K562 (cell line): ENCODE measurements at regions not wholly inside any gene's neighbourhood (a gene's known extent, or its start where the extent isn't known, plus 50 kb on each side); places are given as distances from the start of the nearest gene placed in this dataset.
A peak's percentile ranks its signal among the peaks of the same experiment; 100 is the strongest.

ENCODE experiments used
- ATAC-seq: fragments of 200-7000 bp; cut with Tn5 transposase; 3 replicates; pipeline ENCODE4 v1.9.1; 2020; ENCODE audit warnings: moderate library complexity
- BruUV-seq: library from RNA; stranded (reverse); fragments of 400-500 nt; replicated peaks from 2 replicates; lab custom pipeline; 2021; lab: Mats Ljungman, UMichigan
- CTCF ChIA-PET: fragments of 300-600 bp; formaldehyde crosslinking; extraction: SDS; loops from one replicate; lab custom pipeline; 2021; ENCODE audit warnings: low intra/inter-chr PET ratio; lab: Yijun Ruan, JAX
- POLR2A ChIA-PET: fragments of 300-600, 350-650 bp; sonication (Branson Sonifier 250); formaldehyde crosslinking; extraction: SDS; loops from one replicate; lab custom pipeline; 2021; ENCODE audit warnings: antibody characterized with exemption, inconsistent platforms; lab: Yijun Ruan, JAX
- DNase-seq, 4 experiments: peaks; one replicate each; pipeline versions ENCODE4 v3.0.0 to v3.0.0-alpha.2; 2011 to 2018; ENCODE audit warnings: low spot score in 3 of 4, mixed read lengths in 3 of 4; ENCODE audit errors: extremely low read depth in 1 of 4
- FAIRE-seq: peaks from 2 replicates; lab custom pipeline; 2011; peaks lifted over from hg19 to GRCh38; lab: Jason Lieb, UNC
- H2AFZ ChIP-seq: 2 replicates; pipeline ENCODE4 v1.6.0; 2011; ENCODE audit warnings: low read depth, low read length, control low read depth, inconsistent platforms
- H3K27ac ChIP-seq: fragments of 200-600 bp; 3 replicates; pipeline ENCODE4 v1.8.0; 2011; ENCODE audit warnings: low read depth, mild to moderate bottlenecking, control low read depth, inconsistent platforms, low read length, moderate library complexity, mixed read lengths; ENCODE audit errors: extremely low read depth
- H3K27me3 ChIP-seq, 2 experiments: fragments of 300-600 bp in 1 of 2; 2 replicates in 1 of 2; 3 replicates in 1 of 2; pipeline versions ENCODE4 v1.6.0 to v1.8.0; 2011; ENCODE audit warnings: inconsistent platforms in 2 of 2, low read length in 2 of 2, mild to moderate bottlenecking in 1 of 2, mixed read lengths in 1 of 2, moderate library complexity in 1 of 2; ENCODE audit not compliant: control insufficient read depth in 2 of 2, insufficient read depth in 2 of 2
- H3K36me3 ChIP-seq: fragments of 300-600 bp; 3 replicates; pipeline ENCODE4 v1.8.0; 2011; ENCODE audit warnings: mild to moderate bottlenecking, low read length, inconsistent platforms; ENCODE audit not compliant: control insufficient read depth, insufficient read depth
- H3K4me1 ChIP-seq, 2 experiments: fragments of 200-600 bp in 1 of 2; replicated peaks in 1 of 2; 2 replicates in 1 of 2; 3 replicates in 1 of 2; pipeline versions ENCODE4 v1.5.1 to v1.8.0; 2011; ENCODE audit warnings: inconsistent platforms in 2 of 2, low read length in 2 of 2, mild to moderate bottlenecking in 1 of 2, mixed read lengths in 1 of 2, moderate library complexity in 1 of 2; ENCODE audit not compliant: control insufficient read depth in 2 of 2, insufficient read depth in 2 of 2
- H3K4me2 ChIP-seq: 2 replicates; pipeline ENCODE4 v1.6.1; 2011; ENCODE audit warnings: low read length, control low read depth, inconsistent platforms, mixed read lengths; ENCODE audit not compliant: insufficient read depth
- H3K4me3 ChIP-seq: fragments of 200-600 bp; sonication (generic), shearing (Covaris generic); 2 replicates; pipeline ENCODE4 v1.5.1; 2016; ENCODE audit warnings: control low read depth, inconsistent platforms
- H3K79me2 ChIP-seq: fragments of 200-600 bp; 3 replicates; pipeline ENCODE4 v1.8.0; 2011; ENCODE audit warnings: low read length, inconsistent platforms; ENCODE audit not compliant: control insufficient read depth, insufficient read depth
- H3K9ac ChIP-seq, 2 experiments: 2 replicates each; pipeline versions ENCODE4 v1.6.0 to v1.6.1; 2011; ENCODE audit warnings: low read depth in 2 of 2, low read length in 2 of 2, control low read depth in 1 of 2, inconsistent platforms in 1 of 2, mild to moderate bottlenecking in 1 of 2, mixed read lengths in 1 of 2; ENCODE audit not compliant: insufficient read depth in 1 of 2
- H3K9me1 ChIP-seq: one replicate; pipeline ENCODE4 v1.6.0; 2011; ENCODE audit warnings: inconsistent platforms, mild to moderate bottlenecking, low read length, moderate library complexity; ENCODE audit not compliant: control insufficient read depth, insufficient read depth
- H3K9me3 ChIP-seq: replicated peaks from 2 replicates; pipeline ENCODE4 v1.5.1; 2011; ENCODE audit warnings: low read depth, low read length, inconsistent platforms; ENCODE audit not compliant: control insufficient read depth, insufficient read depth
- H4K20me1 ChIP-seq: replicated peaks from 2 replicates; pipeline ENCODE4 v1.6.1; 2011; ENCODE audit warnings: low read length, inconsistent platforms, mixed read lengths; ENCODE audit not compliant: control insufficient read depth, insufficient read depth
- BRF2 ChIP-seq: IDR thresholded peaks from 3 replicates; pipeline ENCODE4 v1.6.1; 2011; ENCODE audit warnings: borderline replicate concordance, mild to moderate bottlenecking; ENCODE audit not compliant: insufficient read length, insufficient read depth
- REST ChIP-seq, 2 experiments: fragments of 450-650 bp; formaldehyde crosslinking in 1 of 2; IDR thresholded peaks; 2 replicates each; pipeline versions ENCODE4 v1.4.0 to v1.6.1; 2014 to 2020; ENCODE audit warnings: mild to moderate bottlenecking in 2 of 2, borderline replicate concordance in 1 of 2, low read depth in 1 of 2
- SPI1 ChIP-seq: IDR thresholded peaks from 2 replicates; pipeline ENCODE4 v1.6.1; 2011; ENCODE audit warnings: low read depth, low read length, control low read depth, borderline replicate concordance
- SREBF2 ChIP-seq: sonication (generic); formaldehyde crosslinking; IDR thresholded peaks from 2 replicates; pipeline ENCODE4 v1.4.0; 2020; ENCODE audit warnings: mild to moderate bottlenecking, missing genetic modification reagents
- ZNF717 ChIP-seq: fragments of 250-450 bp; sonication (Bioruptor Pico); IDR thresholded peaks from 2 replicates; pipeline ENCODE4 v1.5.0; 2021
- whole genome bisulfite sequencing: fragments of 100-300 bp; shearing (Covaris generic); methylation state at CpG from one replicate; pipeline ENCODE4 v1.1.6; 2016; ENCODE audit warnings: low coverage, mixed read lengths; ENCODE audit not compliant: insufficient coverage; ENCODE audit errors: missing lambda C conversion rate; 5-methylcytosine and 5-hydroxymethylcytosine counted together
- in situ Hi-C: fragments of 300-500 bp; cut with MboI; formaldehyde crosslinking; loops from 4 replicates; pipeline ENCODE4 v1.15.0; 2018; ENCODE audit warnings: inconsistent platforms, mixed read lengths
- intact Hi-C: fragments of 100-400 bp; cut with micrococcal nuclease; formaldehyde crosslinking; loops from 2 replicates; pipeline ENCODE4 v1.14.2; 2022

- Histone ChIP-seq H3K4me2 (no peak overlapping the region), H3K9me3 (no peaks in the 10 kb centered on the region; the same call in 1 of the 2 replicates), H3K4me1 (no peaks in the 10 kb centered on the region), H4K20me1 (no peaks in the 10 kb centered on the region), H3K9ac (no peak overlapping the region), H3K4me3 (no peak overlapping the region), H3K36me3 (peaks cover 19% of the 10 kb centered on the region), H3K9me1 (no peaks in the 10 kb centered on the region), H3K27me3 (no peaks in the 10 kb centered on the region), H3K27ac (no peak overlapping the region)
- POLR2A ChIA-PET, result interaction anchor here (0.6 kb wide), 1 partner anchor 95 kb away, joined by 3 read pairs; no protein-coding TSS in a partner anchor
- in situ Hi-C loops, result no loop called here
- no TSS peak for BruUV-seq
- no peak for TF ChIP-seq ZNF717
- TF ChIP-seq BRF2, result no peak
- TF ChIP-seq SPI1, result peak; percentile 22; the same call in 1 of the 2 replicates
- no peak for TF ChIP-seq REST (IDR thresholded peaks at IDR 0.05; ENCODE audit: borderline replicate concordance)
- TF ChIP-seq REST (CRISPR knock-in tag; IDR thresholded peaks at IDR 0.05; ENCODE audit: low read depth), result no peak
- TF ChIP-seq SREBF2 (CRISPR knock-in tag), result no peak
- TF ChIP-seq, all 486 proteins: peak for 1
- Histone ChIP-seq H2AFZ (no peak overlapping the region), H3K79me2 (no peaks in the 10 kb centered on the region)
- CTCF ChIA-PET, result no interaction called here
- ATAC-seq (no peak), DNase-seq (no peak), FAIRE-seq (no peak)
- intact Hi-C loops, result no loop called here
- WGBS, result 90% methylated on average over 2 of the region's 2 CpGs
These were observed 117.6 kb downstream of the BCL2L11 start for GRCh38 chr2:111238296-111238695.
